ENCODE measurements at regions not wholly inside any gene's neighbourhood (a gene's known extent, or its start where the extent isn't known, plus 50 kb on each side); places are given as distances from the start of the nearest gene placed in this dataset.
A peak's percentile ranks its signal among the peaks of the same experiment; 100 is the strongest.

GRCh38 chr18:22778996-22779395 is 154.1 kb upstream of the RBBP8 start:
- Histone ChIP-seq H3K4me3 (no peak overlapping the region), H3K27me3 (ENCODE audit: low read depth) (peaks cover 13% of the 10 kb centered on the region), H3K36me3 (replicated peaks) (no peaks in the 10 kb centered on the region), H3K9me3 (no peaks in the 10 kb centered on the region), H3K4me1 (no peaks in the 10 kb centered on the region)
- in situ Hi-C loops (cut with MboI; ENCODE audit: low sequenced_read_pairs) = no loop called here
- DNase-seq (ENCODE audit: low spot score in 2 of 2) = no peak

- in situ Hi-C loops (cut with MboI; ENCODE audit: low sequenced_read_pairs) = no loop called here
- no peak overlapping the region for H3K4me3 ChIP-seq
- no peak for DNase-seq (ENCODE audit: low spot score in 2 of 2)
- H3K9me3 ChIP-seq = no peaks in the 10 kb centered on the region
- no peaks in the 10 kb centered on the region for H3K36me3 ChIP-seq (replicated peaks)
- peaks cover 12% of the 10 kb centered on the region for H3K27me3 ChIP-seq (ENCODE audit: low read depth)
- no peaks in the 10 kb centered on the region for H3K4me1 ChIP-seq
Measured at GRCh38 chr18:22783245-22783644, 149.9 kb upstream of the RBBP8 start.

- H3K27me3 ChIP-seq (ENCODE audit: low read depth) = peaks cover 12% of the 10 kb centered on the region
- H3K9me3 ChIP-seq = no peaks in the 10 kb centered on the region
- in situ Hi-C loops (cut with MboI; ENCODE audit: low sequenced_read_pairs) = no loop called here
- no peaks in the 10 kb centered on the region for H3K36me3 ChIP-seq (replicated peaks)
- H3K4me3 ChIP-seq = no peak overlapping the region
- no peaks in the 10 kb centered on the region for H3K4me1 ChIP-seq
- DNase-seq (ENCODE audit: low spot score in 2 of 2) = no peak
Measured at GRCh38 chr18:22783662-22784076, 149.5 kb upstream of the RBBP8 start.

DNA sequence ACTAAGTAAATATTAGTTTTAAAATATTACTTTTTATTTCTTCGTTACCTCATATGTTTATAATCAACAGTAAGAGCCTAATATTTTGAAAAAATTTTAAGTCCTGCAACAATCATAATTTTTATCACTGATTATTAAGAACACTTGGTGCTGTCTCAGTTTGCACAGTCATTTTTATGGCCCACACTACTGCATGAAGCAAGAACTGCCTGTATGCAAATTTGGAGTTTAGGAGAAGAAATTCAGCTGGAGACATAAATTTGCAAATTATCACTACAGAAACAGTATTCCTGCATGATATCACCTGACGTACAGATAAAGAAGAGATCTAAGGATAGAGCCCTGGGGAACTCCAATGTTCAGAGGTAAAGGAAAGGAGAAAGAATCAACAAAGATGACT is 144.1 kb upstream of the RBBP8 start:
- no peaks in the 10 kb centered on the region for H3K36me3 ChIP-seq (replicated peaks)
- H3K4me3 ChIP-seq = no peak overlapping the region
- DNase-seq (ENCODE audit: low spot score in 2 of 2) = no peak
- in situ Hi-C loops (cut with MboI; ENCODE audit: low sequenced_read_pairs) = no loop called here
- H3K27me3 ChIP-seq (ENCODE audit: low read depth) = peaks cover 30% of the 10 kb centered on the region
- no peaks in the 10 kb centered on the region for H3K4me1 ChIP-seq
- H3K9me3 ChIP-seq = no peaks in the 10 kb centered on the region

- H3K9me3 ChIP-seq = no peaks in the 10 kb centered on the region
- no peaks in the 10 kb centered on the region for H3K4me1 ChIP-seq
- in situ Hi-C loops (cut with MboI; ENCODE audit: low sequenced_read_pairs) = no loop called here
- no peak for DNase-seq (ENCODE audit: low spot score in 2 of 2)
- H3K4me3 ChIP-seq = no peak overlapping the region
- H3K36me3 ChIP-seq (replicated peaks) = no peaks in the 10 kb centered on the region
- H3K27me3 ChIP-seq (ENCODE audit: low read depth) = peaks cover 31% of the 10 kb centered on the region
Measured at GRCh38 chr18:22789600-22789999, 143.5 kb upstream of the RBBP8 start.

GRCh38 chr18:22790545-22791309 is 142.4 kb upstream of the RBBP8 start:
- in situ Hi-C loops (cut with MboI; ENCODE audit: low sequenced_read_pairs) = no loop called here
- H3K9me3 ChIP-seq = no peaks in the 10 kb centered on the region
- no peak for DNase-seq (ENCODE audit: low spot score in 2 of 2)

DNA sequence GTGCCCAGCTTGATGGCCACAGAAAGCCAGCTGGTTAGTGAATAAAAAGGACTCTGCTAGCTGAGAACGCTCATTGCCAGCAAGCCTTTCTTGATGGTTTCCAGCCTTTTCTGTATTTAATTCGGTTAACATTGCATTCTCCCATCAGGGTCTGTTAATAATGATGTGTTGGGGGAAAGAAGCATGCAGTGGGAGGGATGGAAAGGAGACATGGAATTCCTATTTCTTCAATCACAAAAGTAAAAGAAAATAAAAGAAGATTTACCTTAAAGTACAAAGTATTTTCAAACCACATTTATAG is 141.9 kb upstream of the RBBP8 start:
- no peaks in the 10 kb centered on the region for H3K4me1 ChIP-seq
- H3K4me3 ChIP-seq = no peak overlapping the region
- H3K9me3 ChIP-seq = no peaks in the 10 kb centered on the region
- no peak for DNase-seq (ENCODE audit: low spot score in 2 of 2)
- no peaks in the 10 kb centered on the region for H3K36me3 ChIP-seq (replicated peaks)
- in situ Hi-C loops (cut with MboI; ENCODE audit: low sequenced_read_pairs) = no loop called here
- H3K27me3 ChIP-seq (ENCODE audit: low read depth) = peaks cover 32% of the 10 kb centered on the region

More at GRCh38 chr18:22790545-22791309, 142.4 kb upstream of the RBBP8 start:
- H3K4me3 ChIP-seq = no peak overlapping the region
- H3K36me3 ChIP-seq (replicated peaks) = no peaks in the 10 kb centered on the region
- H3K27me3 ChIP-seq (ENCODE audit: low read depth) = peaks cover 32% of the 10 kb centered on the region
- H3K4me1 ChIP-seq = no peaks in the 10 kb centered on the region

GRCh38 chr18:22796113-22796512 is 137.0 kb upstream of the RBBP8 start:
- peaks cover 26% of the 10 kb centered on the region for H3K27me3 ChIP-seq (ENCODE audit: low read depth)
- H3K36me3 ChIP-seq (replicated peaks) = no peaks in the 10 kb centered on the region
- no peak for DNase-seq (ENCODE audit: low spot score in 2 of 2)
- H3K4me3 ChIP-seq = no peak overlapping the region
- in situ Hi-C loops (cut with MboI; ENCODE audit: low sequenced_read_pairs) = no loop called here
- no peaks in the 10 kb centered on the region; the same call in 1 of the 2 replicates for H3K4me1 ChIP-seq
- H3K9me3 ChIP-seq = no peaks in the 10 kb centered on the region

GRCh38 chr18:22800551-22800951 is 132.6 kb upstream of the RBBP8 start:
- no peaks in the 10 kb centered on the region; the same call in 1 of the 2 replicates for H3K4me1 ChIP-seq
- H3K27me3 ChIP-seq (ENCODE audit: low read depth) = no peaks in the 10 kb centered on the region
- H3K4me3 ChIP-seq = no peak overlapping the region
- H3K9me3 ChIP-seq = no peaks in the 10 kb centered on the region
- in situ Hi-C loops (cut with MboI; ENCODE audit: low sequenced_read_pairs) = loop anchor here (10.0 kb wide), 1 partner anchor 614 kb away; no protein-coding TSS in a partner anchor
- H3K36me3 ChIP-seq (replicated peaks) = no peaks in the 10 kb centered on the region
- no peak for DNase-seq (ENCODE audit: low spot score in 2 of 2)

DNA sequence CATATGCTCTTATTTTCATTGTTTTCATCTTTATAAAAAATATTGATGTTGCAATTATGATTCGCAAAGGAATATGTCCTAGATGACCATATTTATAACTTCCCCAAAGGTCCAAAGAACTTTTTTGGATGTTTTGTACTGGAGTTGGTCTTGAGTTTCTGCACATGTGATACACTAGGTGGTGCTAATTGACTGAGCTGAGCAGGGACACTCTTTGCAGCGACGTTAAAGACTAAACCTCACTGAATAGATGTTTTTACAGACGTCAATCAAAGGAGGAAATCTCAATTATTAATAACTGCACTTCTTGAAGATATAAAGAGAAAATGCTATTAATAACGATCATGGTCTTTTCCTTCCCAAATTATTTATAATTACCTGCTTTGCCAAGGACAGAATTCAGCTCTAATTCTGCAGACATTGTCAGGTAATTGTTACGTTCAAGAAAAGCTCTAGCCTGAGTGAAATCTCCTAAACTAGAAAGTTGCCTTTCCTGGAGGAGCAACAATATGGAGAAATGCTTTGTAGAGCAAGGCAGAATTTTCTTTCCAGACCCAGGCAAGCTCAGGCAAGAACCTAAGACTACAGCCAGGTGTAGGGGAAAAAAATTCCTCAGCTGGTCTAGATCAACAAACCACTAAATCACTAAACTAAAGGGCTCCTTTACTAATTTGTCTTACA is 119.3 kb upstream of the RBBP8 start:
- Histone ChIP-seq H3K9me3 (no peaks in the 10 kb centered on the region), H3K36me3 (replicated peaks) (no peaks in the 10 kb centered on the region), H3K27me3 (ENCODE audit: low read depth) (peaks cover 3% of the 10 kb centered on the region), H3K4me3 (no peak overlapping the region), H3K4me1 (no peaks in the 10 kb centered on the region)
- DNase-seq (ENCODE audit: low spot score in 2 of 2) = peak; percentile 33 to 45
- in situ Hi-C loops (cut with MboI; ENCODE audit: low sequenced_read_pairs) = loop anchor here (10.0 kb wide), 1 partner anchor 171 kb away; no protein-coding TSS in a partner anchor

DNA sequence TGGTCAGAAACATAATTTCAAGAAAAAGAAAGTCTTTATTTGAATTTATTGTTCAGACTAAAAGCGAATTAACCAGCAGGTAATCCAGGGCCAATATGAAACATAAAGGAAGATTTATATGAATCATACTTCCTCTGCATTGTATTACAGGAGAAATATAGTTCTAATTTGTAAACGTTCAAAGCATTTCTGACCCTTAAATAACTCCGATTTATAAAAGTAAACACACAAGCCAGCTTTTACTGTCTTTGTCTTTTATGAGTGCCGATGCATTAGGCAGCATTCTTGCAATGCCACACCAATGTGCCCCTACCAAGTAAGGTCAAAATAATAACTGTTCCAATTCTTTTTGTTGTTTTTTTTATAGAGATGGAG is 118.8 kb upstream of the RBBP8 start:
- H3K4me1 ChIP-seq = no peaks in the 10 kb centered on the region
- peaks cover 3% of the 10 kb centered on the region for H3K27me3 ChIP-seq (ENCODE audit: low read depth)
- in situ Hi-C loops (cut with MboI; ENCODE audit: low sequenced_read_pairs) = loop anchor here (10.0 kb wide), 1 partner anchor 170 kb away; no protein-coding TSS in a partner anchor
- no peak for DNase-seq (ENCODE audit: low spot score in 2 of 2)
- H3K9me3 ChIP-seq = no peaks in the 10 kb centered on the region
- H3K4me3 ChIP-seq = no peak overlapping the region
- H3K36me3 ChIP-seq (replicated peaks) = no peaks in the 10 kb centered on the region

DNA sequence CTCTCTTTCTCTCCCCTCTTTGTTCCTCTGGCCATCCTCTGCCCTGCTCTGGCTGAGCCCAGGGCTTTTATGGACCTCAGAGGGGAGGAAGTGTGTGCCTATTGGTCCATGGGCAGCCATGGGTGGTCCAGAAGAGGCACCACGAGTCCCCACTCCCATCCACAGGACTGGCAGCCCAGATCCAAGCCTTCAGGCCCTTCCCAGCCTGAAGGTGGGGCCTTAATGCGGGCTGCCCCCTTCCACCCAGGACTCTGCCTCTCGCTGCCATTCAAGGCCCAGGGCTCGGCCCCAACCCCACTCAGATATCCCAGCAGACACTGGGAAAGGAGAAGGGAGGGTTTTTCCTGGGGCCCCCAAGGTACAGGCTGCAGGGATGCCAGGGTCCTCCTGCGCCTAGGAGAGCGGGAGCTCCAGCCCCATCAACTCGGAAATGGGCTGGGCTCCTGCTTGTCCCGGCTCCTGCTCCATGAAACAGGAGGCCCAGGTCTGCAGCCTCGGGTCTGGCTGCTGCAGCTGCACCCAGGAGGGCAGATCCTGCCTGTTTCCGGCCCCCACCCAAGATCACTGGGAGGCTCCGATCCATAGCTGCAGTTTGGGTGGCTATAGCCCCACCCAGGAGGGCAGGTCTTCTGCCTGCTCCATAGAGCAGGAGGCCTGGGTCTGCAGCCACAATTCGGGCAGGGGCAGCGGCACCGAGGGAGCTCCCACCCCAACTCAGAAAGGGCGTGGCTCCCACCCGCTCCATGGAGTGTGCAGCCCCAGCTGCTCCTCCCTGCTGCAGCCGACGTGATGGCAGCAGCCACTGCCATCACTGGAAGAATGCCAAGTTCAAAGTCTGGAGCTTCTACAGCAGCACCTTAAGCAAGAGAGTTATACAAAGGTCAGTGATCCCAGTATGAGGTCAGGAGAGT is 116.6 kb upstream of the RBBP8 start:
- DNase-seq (ENCODE audit: low spot score in 2 of 2) = no peak
- Histone ChIP-seq H3K4me3 (no peak overlapping the region), H3K36me3 (replicated peaks) (no peaks in the 10 kb centered on the region), H3K27me3 (ENCODE audit: low read depth) (no peaks in the 10 kb centered on the region; the same call in none of the 2 replicates), H3K9me3 (no peaks in the 10 kb centered on the region), H3K4me1 (peaks cover 4% of the 10 kb centered on the region)
- in situ Hi-C loops (cut with MboI; ENCODE audit: low sequenced_read_pairs) = loop anchor here (10.0 kb wide), 1 partner anchor 168 kb away; no protein-coding TSS in a partner anchor

DNA sequence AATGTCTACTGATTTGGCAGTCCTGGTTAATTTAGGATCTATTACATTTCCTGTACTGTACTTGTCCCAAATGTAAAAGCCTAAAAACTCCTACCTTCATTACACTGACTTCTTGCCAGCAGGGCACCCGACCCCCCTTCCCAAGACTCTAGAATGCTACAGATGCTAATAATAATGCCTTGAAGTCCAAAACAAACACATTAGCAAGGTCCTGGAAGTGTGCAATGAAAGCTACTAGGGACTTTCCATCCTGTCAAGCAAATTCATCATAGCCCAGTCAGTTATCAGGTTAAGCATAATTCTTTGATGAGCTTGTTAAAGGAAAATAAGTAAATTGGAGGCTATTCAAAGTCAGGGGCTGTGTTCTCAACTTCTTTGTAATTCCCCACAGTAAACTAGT is 115.3 kb upstream of the RBBP8 start:
- in situ Hi-C loops (cut with MboI; ENCODE audit: low sequenced_read_pairs) = loop anchor here (10.0 kb wide), 1 partner anchor 167 kb away; no protein-coding TSS in a partner anchor
- H3K4me1 ChIP-seq = peaks cover 12% of the 10 kb centered on the region
- no peaks in the 10 kb centered on the region; the same call in 1 of the 2 replicates for H3K27me3 ChIP-seq (ENCODE audit: low read depth)
- H3K4me3 ChIP-seq = no peak overlapping the region
- H3K9me3 ChIP-seq = no peaks in the 10 kb centered on the region
- DNase-seq (ENCODE audit: low spot score in 2 of 2) = peak in 1 of 2 experiments; percentile 32
- H3K36me3 ChIP-seq (replicated peaks) = no peaks in the 10 kb centered on the region
